HCT116 (cell line): ENCODE measurements at regions not wholly inside any gene's neighbourhood (a gene's known extent, or its start where the extent isn't known, plus 50 kb on each side); places are given as distances from the start of the nearest gene placed in this dataset.

Source experiments
- ATAC-seq: fragments of 200-7000 bp; cut with Tn5 transposase; 2 replicates; pipeline ENCODE4 v1.9.1; 2020; ENCODE audit warnings: mild to moderate bottlenecking, moderate library complexity
- BruUV-seq: library from RNA; stranded (reverse); fragments of 400-500 nt; replicated peaks from 2 replicates; lab custom pipeline; 2021; lab: Mats Ljungman, UMichigan
- CTCF ChIA-PET: fragments of 300-600 bp; sonication (Branson Sonifier 250); formaldehyde crosslinking; loops from one replicate; lab custom pipeline; 2021; ENCODE audit warnings: antibody characterized with exemption; lab: Charles Lee
- POLR2A ChIA-PET: fragments of 300-600, 350-600 bp; sonication (Branson Sonifier 250); formaldehyde crosslinking; loops from one replicate; lab custom pipeline; 2021; ENCODE audit warnings: antibody characterized with exemption; lab: Charles Lee
- RAD21 ChIA-PET, 2 experiments: fragments of 300-600 bp; sonication (Branson Sonifier 250); formaldehyde crosslinking; loops; one replicate each; lab custom pipeline; 2023; ENCODE audit warnings: low total read pairs in 2 of 2; ENCODE audit not compliant: uncharacterized antibody in 2 of 2, unreplicated experiment in 2 of 2, low non-redundant PET in 1 of 2; lab: Charles Lee
- DNase-seq: peaks from one replicate; pipeline ENCODE4 v3.0.0-alpha.2; 2010; ENCODE audit warnings: low read depth, low spot score
- H2AFZ ChIP-seq: fragments of 200-600 bp; shearing (Covaris generic), sonication (generic); 2 replicates; pipeline ENCODE4 v1.6.1; 2017; ENCODE audit warnings: low read depth, mixed run types, mixed read lengths, antibody characterized with exemption, low read length; ENCODE audit not compliant: poor library complexity, severe bottlenecking
- H3K27ac ChIP-seq: 2 replicates; pipeline ENCODE4 v1.5.1; 2012; ENCODE audit warnings: low read depth, low read length
- H3K27me3 ChIP-seq: fragments of 200-600 bp; sonication (generic); 2 replicates; pipeline ENCODE4 v1.6.1; 2016; ENCODE audit warnings: mixed run types, low read length, mixed read lengths; ENCODE audit not compliant: insufficient read depth
- H3K36me3 ChIP-seq, 2 experiments: fragments of 200-500 bp in 1 of 2; fragments of 200-600 bp in 1 of 2; sonication (Bioruptor generic) in 1 of 2; sonication (generic) in 1 of 2; 2 replicates each; pipeline versions ENCODE4 v1.5.1 to v1.6.1; 2014 to 2016; ENCODE audit warnings: low read length in 2 of 2, inconsistent platforms in 1 of 2, mixed read lengths in 1 of 2, mixed run types in 1 of 2; ENCODE audit not compliant: insufficient read depth in 2 of 2, control insufficient read depth in 1 of 2
- H3K4me1 ChIP-seq, 2 experiments: fragments of 200-600 bp in 1 of 2; sonication (generic) in 1 of 2; 2 replicates each; pipeline versions ENCODE4 v1.5.1 to v1.6.1; 2012 to 2017; ENCODE audit warnings: low read length in 2 of 2, inconsistent platforms in 1 of 2, mild to moderate bottlenecking in 1 of 2, mixed read lengths in 1 of 2, mixed run types in 1 of 2, moderate library complexity in 1 of 2; ENCODE audit not compliant: insufficient read depth in 2 of 2, control insufficient read depth in 1 of 2
- H3K4me2 ChIP-seq: fragments of 200-600 bp; sonication (generic); 2 replicates; pipeline ENCODE4 v1.6.1; 2017; ENCODE audit warnings: mixed run types, low read length, mixed read lengths
- H3K4me3 ChIP-seq, 2 experiments: fragments of 200-600 bp in 1 of 2; sonication (generic) in 1 of 2; replicated peaks in 1 of 2; 2 replicates each; pipeline ENCODE4 v1.5.1; 2011 to 2016; ENCODE audit warnings: low read length in 2 of 2, control low read depth in 1 of 2, low read depth in 1 of 2, mild to moderate bottlenecking in 1 of 2, mixed read lengths in 1 of 2, mixed run types in 1 of 2
- H3K79me2 ChIP-seq: fragments of 200-600 bp; sonication (generic); 2 replicates; pipeline ENCODE4 v1.6.1; 2017; ENCODE audit warnings: mild to moderate bottlenecking, mixed run types, low read length, moderate library complexity, mixed read lengths; ENCODE audit not compliant: insufficient read depth
- H3K9ac ChIP-seq: fragments of 200-600 bp; sonication (generic); 2 replicates; pipeline ENCODE4 v1.6.1; 2016; ENCODE audit warnings: low read length, mixed read lengths
- H3K9me2 ChIP-seq: fragments of 200-600 bp; sonication (generic), shearing (Covaris generic); 2 replicates; pipeline ENCODE4 v1.6.1; 2017; ENCODE audit warnings: mixed run types, mild to moderate bottlenecking, moderate library complexity; ENCODE audit not compliant: insufficient read depth
- H3K9me3 ChIP-seq, 2 experiments: fragments of 200-500 bp in 1 of 2; fragments of 200-600 bp in 1 of 2; sonication (Bioruptor generic) in 1 of 2; sonication (generic) in 1 of 2; 2 replicates each; pipeline ENCODE4 v1.6.1; 2014 to 2017; ENCODE audit warnings: low read length in 2 of 2, mixed read lengths in 2 of 2, inconsistent platforms in 1 of 2, low read depth in 1 of 2, mild to moderate bottlenecking in 1 of 2, mixed run types in 1 of 2, moderate library complexity in 1 of 2; ENCODE audit not compliant: control insufficient read depth in 1 of 2, insufficient read depth in 1 of 2
- H4K20me1 ChIP-seq: fragments of 200-600 bp; sonication (generic), shearing (Covaris generic); 2 replicates; pipeline ENCODE4 v1.6.1; 2017; ENCODE audit warnings: mixed run types, mild to moderate bottlenecking, moderate library complexity; ENCODE audit not compliant: insufficient read depth
- CEBPB ChIP-seq: IDR thresholded peaks from 2 replicates; pipeline ENCODE4 v1.6.1; 2012; ENCODE audit warnings: low read depth
- EGR1 ChIP-seq: IDR thresholded peaks from 2 replicates; pipeline ENCODE4 v1.6.1; 2012; ENCODE audit warnings: low read depth
- SP1 ChIP-seq: IDR thresholded peaks from 2 replicates; pipeline ENCODE4 v1.6.1; 2012; ENCODE audit warnings: low read depth
- TCF7L2 ChIP-seq: IDR thresholded peaks from 2 replicates; pipeline ENCODE4 v1.7.0; 2011; ENCODE audit warnings: borderline replicate concordance, inconsistent platforms; ENCODE audit not compliant: insufficient read depth, insufficient read length; ENCODE audit errors: extremely low read depth
- YY1 ChIP-seq: IDR thresholded peaks from 2 replicates; pipeline ENCODE4 v1.6.1; 2011; ENCODE audit warnings: low read length, low read depth, moderate library complexity, mild to moderate bottlenecking; ENCODE audit not compliant: insufficient replicate concordance; ENCODE audit errors: extremely low read depth
- ZNF274 ChIP-seq: fragments of 200-500 bp; sonication (Bioruptor generic); IDR thresholded peaks from 2 replicates; pipeline ENCODE4 v1.6.1; 2014; ENCODE audit warnings: mild to moderate bottlenecking, low read depth, low read length, inconsistent platforms
- intact Hi-C: fragments of 100-400 bp; cut with micrococcal nuclease; formaldehyde crosslinking; loops from 2 replicates; pipeline ENCODE4 v1.10.0; 2022
- TF ChIP-seq, protein P1 (sequence below): IDR thresholded peaks from 2 replicates; pipeline ENCODE4 v1.6.1; 2012; ENCODE audit warnings: low read depth

DNA sequence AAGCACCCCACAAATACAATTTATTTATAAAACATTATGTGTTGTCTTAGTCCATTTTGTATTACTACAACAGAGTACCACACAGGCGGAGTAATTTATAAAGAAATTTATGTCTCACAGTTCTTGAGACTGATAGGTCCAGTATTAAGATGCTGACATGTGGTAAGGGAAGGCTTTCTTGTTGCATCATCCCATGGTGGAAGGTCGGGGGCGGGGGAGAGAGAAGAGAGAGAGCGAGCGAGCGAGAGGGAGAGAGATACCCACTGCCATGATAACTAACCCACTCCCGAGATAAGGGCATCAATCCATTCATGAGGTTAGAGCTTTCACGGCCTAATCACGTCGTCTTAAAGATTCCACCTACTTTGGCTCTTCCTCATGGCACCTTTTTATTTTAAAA is 117.8 kb downstream of the KCNJ12 start:
- CTCF ChIA-PET = interaction anchor here (1.1 kb wide), 1 partner anchor 37 kb away, joined by 5 read pairs; no protein-coding TSS in a partner anchor
- H3K4me3 ChIP-seq = no peak overlapping the region
- no peaks in the 10 kb centered on the region for H3K9me3 ChIP-seq
- BruUV-seq = no TSS peak
- RAD21 ChIA-PET = no interaction called here
- H3K36me3 ChIP-seq = no peaks in the 10 kb centered on the region
- H3K4me1 ChIP-seq = no peaks in the 10 kb centered on the region
- POLR2A ChIA-PET = no interaction called here
- no peak overlapping the region for H3K4me2 ChIP-seq
- no peak for ATAC-seq
- DNase-seq = no peak
- no peak for TF ChIP-seq ZNF274
- no peak for TF ChIP-seq YY1
- no peak for TF ChIP-seq CEBPB
- no peak overlapping the region for H3K27ac ChIP-seq
- H2AFZ ChIP-seq = no peak overlapping the region
- no peaks in the 10 kb centered on the region for H4K20me1 ChIP-seq
- H3K27me3 ChIP-seq = peaks cover 7% of the 10 kb centered on the region; the same call in 1 of the 2 replicates
- no peaks in the 10 kb centered on the region for H3K9me2 ChIP-seq
- no peaks in the 10 kb centered on the region for H3K79me2 ChIP-seq
- intact Hi-C loops = no loop called here
- no peak overlapping the region for H3K9ac ChIP-seq

GRCh38 chr17:21495281-21495680 is 119.1 kb downstream of the KCNJ12 start:
- H2AFZ ChIP-seq = no peak overlapping the region
- H3K27ac ChIP-seq = no peak overlapping the region
- H3K4me3 ChIP-seq = no peak overlapping the region
- H3K9me3 ChIP-seq = no peaks in the 10 kb centered on the region
- CTCF ChIA-PET = no interaction called here
- DNase-seq (no peak), ATAC-seq (no peak; the same call in 1 of the 2 replicates)
- TF ChIP-seq TCF7L2 (no peak), EGR1 (no peak), SP1 (no peak), CEBPB (no peak)
- TF ChIP-seq, protein P1, sequence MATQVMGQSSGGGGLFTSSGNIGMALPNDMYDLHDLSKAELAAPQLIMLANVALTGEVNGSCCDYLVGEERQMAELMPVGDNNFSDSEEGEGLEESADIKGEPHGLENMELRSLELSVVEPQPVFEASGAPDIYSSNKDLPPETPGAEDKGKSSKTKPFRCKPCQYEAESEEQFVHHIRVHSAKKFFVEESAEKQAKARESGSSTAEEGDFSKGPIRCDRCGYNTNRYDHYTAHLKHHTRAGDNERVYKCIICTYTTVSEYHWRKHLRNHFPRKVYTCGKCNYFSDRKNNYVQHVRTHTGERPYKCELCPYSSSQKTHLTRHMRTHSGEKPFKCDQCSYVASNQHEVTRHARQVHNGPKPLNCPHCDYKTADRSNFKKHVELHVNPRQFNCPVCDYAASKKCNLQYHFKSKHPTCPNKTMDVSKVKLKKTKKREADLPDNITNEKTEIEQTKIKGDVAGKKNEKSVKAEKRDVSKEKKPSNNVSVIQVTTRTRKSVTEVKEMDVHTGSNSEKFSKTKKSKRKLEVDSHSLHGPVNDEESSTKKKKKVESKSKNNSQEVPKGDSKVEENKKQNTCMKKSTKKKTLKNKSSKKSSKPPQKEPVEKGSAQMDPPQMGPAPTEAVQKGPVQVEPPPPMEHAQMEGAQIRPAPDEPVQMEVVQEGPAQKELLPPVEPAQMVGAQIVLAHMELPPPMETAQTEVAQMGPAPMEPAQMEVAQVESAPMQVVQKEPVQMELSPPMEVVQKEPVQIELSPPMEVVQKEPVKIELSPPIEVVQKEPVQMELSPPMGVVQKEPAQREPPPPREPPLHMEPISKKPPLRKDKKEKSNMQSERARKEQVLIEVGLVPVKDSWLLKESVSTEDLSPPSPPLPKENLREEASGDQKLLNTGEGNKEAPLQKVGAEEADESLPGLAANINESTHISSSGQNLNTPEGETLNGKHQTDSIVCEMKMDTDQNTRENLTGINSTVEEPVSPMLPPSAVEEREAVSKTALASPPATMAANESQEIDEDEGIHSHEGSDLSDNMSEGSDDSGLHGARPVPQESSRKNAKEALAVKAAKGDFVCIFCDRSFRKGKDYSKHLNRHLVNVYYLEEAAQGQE = no peak
- no peaks in the 10 kb centered on the region for H3K4me1 ChIP-seq
- peaks cover 10% of the 10 kb centered on the region; the same call in 1 of the 2 replicates for H3K27me3 ChIP-seq
- RAD21 ChIA-PET = no interaction called here
- H3K79me2 ChIP-seq = no peaks in the 10 kb centered on the region
- no peak overlapping the region for H3K4me2 ChIP-seq
- intact Hi-C loops = no loop called here
- no peaks in the 10 kb centered on the region for H3K36me3 ChIP-seq
- no peak overlapping the region for H3K9ac ChIP-seq
- BruUV-seq = no TSS peak
- H4K20me1 ChIP-seq = no peaks in the 10 kb centered on the region
- no peaks in the 10 kb centered on the region for H3K9me2 ChIP-seq
- POLR2A ChIA-PET = no interaction called here
